Muscle of arm (tissue), 1 donor: ENCODE measurements at regions not wholly inside any gene's neighbourhood (a gene's known extent, or its start where the extent isn't known, plus 50 kb on each side); places are given as distances from the start of the nearest gene placed in this dataset.
A peak's percentile ranks its signal among the peaks of the same experiment; 100 is the strongest.

ENCODE experiments used
- DNase-seq: peaks from one replicate; pipeline ENCODE4 v3.0.0-alpha.2; 2013

GRCh38 chr12:105705235-105705634, 374.7 kb downstream of the C12orf75 start:
- DNase-seq = no peak

- DNase-seq = peak; percentile 70
Measured at GRCh38 chr12:105705765-105706164, 375.3 kb downstream of the C12orf75 start.

GRCh38 chr12:105706321-105706972, 376.0 kb downstream of the C12orf75 start:
- no peak for DNase-seq

- no peak for DNase-seq
Measured at GRCh38 chr12:105706973-105707334, 376.5 kb downstream of the C12orf75 start.

- no peak for DNase-seq
Measured at GRCh38 chr12:105713606-105714305, 383.3 kb downstream of the C12orf75 start.

GRCh38 chr12:105716621-105717020, 386.1 kb downstream of the C12orf75 start:
- DNase-seq = no peak

- DNase-seq = peak; percentile 33
Measured at GRCh38 chr12:105721051-105721825, 390.7 kb downstream of the C12orf75 start.

- DNase-seq = no peak
Measured at GRCh38 chr12:105721891-105722290, 391.4 kb downstream of the C12orf75 start.

- no peak for DNase-seq
Measured at GRCh38 chr12:105723066-105723465, 392.6 kb downstream of the C12orf75 start.

GRCh38 chr12:105723494-105723893, 393.0 kb downstream of the C12orf75 start:
- DNase-seq = peak; percentile 14

- DNase-seq = no peak
Measured at GRCh38 chr12:105724641-105725040, 394.1 kb downstream of the C12orf75 start.

GRCh38 chr12:105725054-105725453, 394.6 kb downstream of the C12orf75 start:
- DNase-seq = no peak

- DNase-seq = no peak
Measured at GRCh38 chr12:105729181-105729771, 398.8 kb downstream of the C12orf75 start.

- no peak for DNase-seq
Measured at GRCh38 chr12:105729926-105730325, 399.4 kb downstream of the C12orf75 start.

GRCh38 chr12:105733579-105733978, 403.1 kb downstream of the C12orf75 start:
- no peak for DNase-seq

GRCh38 chr12:105736498-105736897, 402.3 kb downstream of the NUAK1 start:
- DNase-seq = no peak

- DNase-seq = no peak
Measured at GRCh38 chr12:105738051-105738450, 400.7 kb downstream of the NUAK1 start.

GRCh38 chr12:105740369-105740768, 398.4 kb downstream of the NUAK1 start:
- DNase-seq = peak; percentile 14

GRCh38 chr12:105740970-105741725, 397.6 kb downstream of the NUAK1 start:
- peak; percentile 57 for DNase-seq

- DNase-seq = peak; percentile 45
Measured at GRCh38 chr12:105741786-105742566, 396.8 kb downstream of the NUAK1 start.

- DNase-seq = no peak
Measured at GRCh38 chr12:105742567-105742874, 396.2 kb downstream of the NUAK1 start.
